KMS-11 (cell line): ENCODE measurements at regions not wholly inside any gene's neighbourhood (a gene's known extent, or its start where the extent isn't known, plus 50 kb on each side); places are given as distances from the start of the nearest gene placed in this dataset.

ENCODE experiments used
- H2AFZ ChIP-seq: fragments of 200-600 bp; sonication (generic); 2 replicates; pipeline ENCODE4 v1.6.1; 2016; ENCODE audit warnings: antibody characterized with exemption, mixed run types, low read depth
- H3K27ac ChIP-seq: fragments of 200-600 bp; sonication (generic); 2 replicates; pipeline ENCODE4 v1.6.1; 2016; ENCODE audit warnings: mild to moderate bottlenecking, mixed run types
- H3K27me3 ChIP-seq: fragments of 200-600 bp; sonication (generic); 2 replicates; pipeline ENCODE4 v1.6.1; 2017; ENCODE audit warnings: mild to moderate bottlenecking, low read depth, mixed run types, moderate library complexity; ENCODE audit not compliant: insufficient read depth
- H3K36me3 ChIP-seq: fragments of 200-600 bp; sonication (generic); 2 replicates; pipeline ENCODE4 v1.6.1; 2017; ENCODE audit warnings: mild to moderate bottlenecking, mixed run types; ENCODE audit not compliant: insufficient read depth
- H3K4me1 ChIP-seq: fragments of 200-600 bp; sonication (generic); 2 replicates; pipeline ENCODE4 v1.6.1; 2016; ENCODE audit warnings: mild to moderate bottlenecking, low read depth, mixed run types; ENCODE audit not compliant: poor library complexity, severe bottlenecking
- H3K4me2 ChIP-seq: fragments of 200-600 bp; sonication (generic); 2 replicates; pipeline ENCODE4 v1.7.0; 2016; ENCODE audit warnings: mild to moderate bottlenecking, mixed run types
- H3K4me3 ChIP-seq: fragments of 200-600 bp; sonication (generic); IDR thresholded peaks from 2 replicates; pipeline ENCODE4 v1.6.1; 2017; ENCODE audit warnings: low read depth, low read length, mixed read lengths; ENCODE audit not compliant: insufficient read depth
- H3K79me2 ChIP-seq: fragments of 200-600 bp; sonication (generic); 2 replicates; pipeline ENCODE4 v1.6.1; 2016; ENCODE audit warnings: low read depth, mixed run types; ENCODE audit not compliant: insufficient read depth
- H3K9ac ChIP-seq: fragments of 200-600 bp; sonication (generic); 2 replicates; pipeline ENCODE4 v1.6.1; 2016; ENCODE audit warnings: mild to moderate bottlenecking, mixed run types
- H4K20me1 ChIP-seq: fragments of 200-600 bp; sonication (generic); 2 replicates; pipeline ENCODE4 v1.6.1; 2016; ENCODE audit warnings: mild to moderate bottlenecking, mixed run types; ENCODE audit not compliant: insufficient read depth
- CTCF ChIP-seq: fragments of 200-600 bp; sonication (generic); conservative IDR thresholded peaks from 2 replicates; pipeline ENCODE4 v1.6.1; 2017; ENCODE audit warnings: low read depth, mild to moderate bottlenecking, antibody characterized with exemption, low read length, moderate library complexity, mixed read lengths

DNA sequence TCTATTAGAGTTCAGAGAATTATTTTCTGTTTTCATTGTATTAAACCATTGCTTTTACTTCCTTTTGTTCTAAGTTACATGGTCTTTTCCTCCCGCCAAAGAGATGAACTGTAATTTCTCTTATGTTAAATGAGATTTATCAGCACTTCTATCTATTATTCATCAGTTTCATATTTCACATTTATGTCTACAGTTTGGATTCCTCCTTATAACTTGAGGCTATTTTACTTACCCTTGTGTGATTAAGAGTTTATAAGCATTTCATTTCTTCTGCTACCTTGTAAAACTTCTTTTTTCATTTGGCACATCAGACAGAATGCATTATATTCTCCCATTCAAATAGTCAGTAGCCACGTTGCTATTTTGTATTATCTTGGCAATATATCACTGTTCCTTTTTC is 248.2 kb downstream of the PLA2G4A start:
- H3K79me2 ChIP-seq = peaks cover 69% of the 10 kb centered on the region
- no peaks in the 10 kb centered on the region; the same call in 1 of the 2 replicates for H3K36me3 ChIP-seq
- H3K27me3 ChIP-seq = no peaks in the 10 kb centered on the region
- no peak overlapping the region for H3K27ac ChIP-seq
- peaks cover 15% of the 10 kb centered on the region for H3K4me1 ChIP-seq
- no peak for TF ChIP-seq CTCF
- no peak overlapping the region for H3K4me3 ChIP-seq
- no peak overlapping the region for H3K4me2 ChIP-seq
- H3K9ac ChIP-seq = no peak overlapping the region
- H4K20me1 ChIP-seq = no peaks in the 10 kb centered on the region
- H2AFZ ChIP-seq = no peak overlapping the region

DNA sequence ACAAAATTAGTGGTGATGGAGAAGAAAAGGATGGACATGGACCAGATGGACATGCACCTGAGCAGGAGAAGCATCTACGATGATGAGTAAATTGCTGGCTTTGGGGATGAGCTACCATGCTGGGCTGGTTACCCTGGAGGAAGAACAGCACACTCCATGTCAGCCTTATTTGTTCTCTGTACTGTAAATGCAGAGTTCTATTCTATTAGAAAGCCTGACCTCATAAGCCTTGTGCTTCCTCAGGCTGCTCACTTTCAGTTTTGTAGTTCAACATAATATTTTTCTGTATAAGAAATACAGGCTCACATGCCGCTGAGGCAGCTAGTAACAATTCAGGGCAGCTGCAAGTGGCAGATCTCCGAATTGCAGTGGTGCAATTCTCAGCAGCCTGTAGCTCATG is 249.6 kb downstream of the PLA2G4A start:
- no peak overlapping the region for H3K9ac ChIP-seq

GRCh38 chr1:187078916-187079315 is 250.2 kb downstream of the PLA2G4A start:
- Histone ChIP-seq H3K4me1 (peaks cover 13% of the 10 kb centered on the region), H3K27ac (no peak overlapping the region), H3K4me3 (no peak overlapping the region), H3K36me3 (no peaks in the 10 kb centered on the region; the same call in 1 of the 2 replicates), H2AFZ (no peak overlapping the region), H4K20me1 (no peaks in the 10 kb centered on the region), H3K9ac (no peak overlapping the region), H3K79me2 (peaks cover 69% of the 10 kb centered on the region), H3K27me3 (no peaks in the 10 kb centered on the region), H3K4me2 (no peak overlapping the region)
- TF ChIP-seq CTCF = no peak

More for the DNA sequence above, 249.6 kb downstream of the PLA2G4A start:
- no peaks in the 10 kb centered on the region; the same call in 1 of the 2 replicates for H3K36me3 ChIP-seq
- H3K27ac ChIP-seq = no peak overlapping the region
- H3K27me3 ChIP-seq = no peaks in the 10 kb centered on the region
- no peak overlapping the region for H3K4me2 ChIP-seq
- no peaks in the 10 kb centered on the region for H4K20me1 ChIP-seq
- TF ChIP-seq CTCF = no peak
- H2AFZ ChIP-seq = no peak overlapping the region
- peaks cover 13% of the 10 kb centered on the region for H3K4me1 ChIP-seq
- no peak overlapping the region for H3K4me3 ChIP-seq
- peaks cover 69% of the 10 kb centered on the region for H3K79me2 ChIP-seq

DNA sequence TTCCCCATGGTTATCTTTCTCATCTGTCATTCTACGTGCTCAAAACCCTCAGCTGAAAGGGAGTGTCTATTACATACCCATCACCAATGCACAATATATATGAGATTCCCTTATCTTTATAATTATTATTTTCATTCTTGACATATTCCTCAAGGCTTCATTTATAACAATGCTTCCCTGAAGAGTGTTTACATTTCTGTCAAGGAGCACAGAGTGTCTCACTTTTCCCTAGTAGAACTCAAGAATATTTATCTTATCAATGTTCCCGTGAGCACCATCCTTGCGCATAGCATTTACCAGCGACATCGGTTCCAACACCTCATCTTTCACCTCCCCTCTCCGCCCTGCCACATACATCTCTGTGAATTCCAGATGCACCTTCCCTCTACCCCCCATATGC is 250.6 kb downstream of the PLA2G4A start:
- no peak overlapping the region for H3K27ac ChIP-seq
- no peaks in the 10 kb centered on the region; the same call in 1 of the 2 replicates for H3K36me3 ChIP-seq
- H3K9ac ChIP-seq = no peak overlapping the region
- H3K27me3 ChIP-seq = no peaks in the 10 kb centered on the region
- H3K4me3 ChIP-seq = no peak overlapping the region
- TF ChIP-seq CTCF = no peak
- no peak overlapping the region for H3K4me2 ChIP-seq
- H3K79me2 ChIP-seq = peaks cover 65% of the 10 kb centered on the region
- H3K4me1 ChIP-seq = peaks cover 13% of the 10 kb centered on the region
- H2AFZ ChIP-seq = no peak overlapping the region
- no peaks in the 10 kb centered on the region for H4K20me1 ChIP-seq
